Activated CD8-positive, alpha-beta T cell treated with anti-CD3 and anti-CD28 coated beads, Interleukin-2, amount 10 ng/mL, durations not matched to agents 7 days and 5 days (primary cell): ENCODE measurements at regions not wholly inside any gene's neighbourhood (a gene's known extent, or its start where the extent isn't known, plus 50 kb on each side); places are given as distances from the start of the nearest gene placed in this dataset.

ENCODE experiments used
- ATAC-seq: fragments of 150-1000 bp; cut with Tn5 transposase; one replicate; pipeline ENCODE4 v1.10.0; 2021; ENCODE audit warnings: moderate library complexity
- CTCF ChIA-PET: fragments of 350-600 bp; sonication (Branson Sonifier 250); formaldehyde crosslinking; loops from one replicate; lab custom pipeline; 2021; ENCODE audit warnings: antibody characterized with exemption; lab: Charles Lee
- POLR2A ChIA-PET: fragments of 350-600 bp; sonication (Branson Sonifier 250); formaldehyde crosslinking; loops from one replicate; lab custom pipeline; 2021; ENCODE audit warnings: antibody characterized with exemption; lab: Charles Lee
- DNase-seq: peaks from one replicate; pipeline ENCODE4 v3.0.0-alpha.2; 2020
- H3K27ac Mint-ChIP-seq: one replicate; pipeline ENCODE4 v1.8.0; 2021; ENCODE audit warnings: mild to moderate bottlenecking, mixed read lengths
- H3K27me3 Mint-ChIP-seq: one replicate; pipeline ENCODE4 v1.8.0; 2021; ENCODE audit warnings: low read depth, mixed read lengths
- H3K36me3 Mint-ChIP-seq: one replicate; pipeline ENCODE4 v1.8.0; 2021; ENCODE audit warnings: low read depth, mixed read lengths
- H3K4me1 Mint-ChIP-seq: one replicate; pipeline ENCODE4 v1.8.0; 2021; ENCODE audit warnings: low read depth, mixed read lengths
- H3K4me3 Mint-ChIP-seq: one replicate; pipeline ENCODE4 v1.8.0; 2021; ENCODE audit warnings: mild to moderate bottlenecking, mixed read lengths
- H3K9me3 Mint-ChIP-seq: one replicate; pipeline ENCODE4 v1.8.0; 2022; ENCODE audit warnings: mixed read lengths; ENCODE audit not compliant: insufficient read depth

DNA sequence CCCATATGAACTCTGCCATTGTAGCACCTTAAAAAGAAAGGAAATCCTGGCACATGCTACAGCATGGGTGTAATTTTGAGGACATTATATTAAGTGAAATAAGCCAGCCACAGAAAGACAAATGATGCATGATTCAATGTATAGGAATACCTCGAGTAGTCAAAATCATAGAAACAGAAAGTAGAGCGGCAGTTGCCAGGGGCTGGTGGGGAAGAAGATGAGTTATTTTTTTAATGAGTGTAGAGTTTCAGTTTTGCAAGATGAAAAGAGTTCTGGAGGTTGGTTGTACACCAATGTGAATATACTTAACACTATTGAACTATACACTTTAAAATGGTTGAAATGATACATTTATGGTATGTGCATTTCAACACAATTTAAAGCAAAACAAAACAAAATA is 133.0 kb downstream of the ZDHHC21 start:
- Mint-ChIP-seq H3K36me3 (no peaks in the 10 kb centered on the region), H3K27ac (no peak overlapping the region), H3K9me3 (no peaks in the 10 kb centered on the region), H3K4me1 (peaks cover 3% of the 10 kb centered on the region), H3K4me3 (no peak overlapping the region), H3K27me3 (no peaks in the 10 kb centered on the region)
- no peak for ATAC-seq
- ChIA-PET POLR2A (no interaction called here), CTCF (no interaction called here)
- DNase-seq, result no peak

DNA sequence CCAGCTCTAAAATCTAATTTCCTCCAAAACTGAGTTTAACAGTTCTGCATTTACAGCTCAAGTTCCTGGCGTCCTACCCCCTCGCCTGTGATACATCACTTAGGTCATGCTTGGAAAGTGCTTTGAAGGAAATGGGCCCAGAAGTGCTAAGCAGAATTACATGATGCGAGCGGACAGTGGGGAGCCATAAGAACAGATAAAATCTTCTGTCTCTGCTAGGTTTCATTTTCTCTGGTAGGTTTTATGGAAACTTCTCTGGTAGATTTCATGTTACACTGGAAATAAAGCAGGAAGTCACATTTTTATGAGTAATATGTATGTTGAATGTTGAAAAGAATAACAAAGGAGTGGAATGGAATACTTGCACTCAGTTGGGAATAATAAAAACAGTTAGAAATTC is 138.3 kb downstream of the ZDHHC21 start:
- no peaks in the 10 kb centered on the region for H3K36me3 Mint-ChIP-seq
- ChIA-PET POLR2A (no interaction called here), CTCF (no interaction called here)

DNA sequence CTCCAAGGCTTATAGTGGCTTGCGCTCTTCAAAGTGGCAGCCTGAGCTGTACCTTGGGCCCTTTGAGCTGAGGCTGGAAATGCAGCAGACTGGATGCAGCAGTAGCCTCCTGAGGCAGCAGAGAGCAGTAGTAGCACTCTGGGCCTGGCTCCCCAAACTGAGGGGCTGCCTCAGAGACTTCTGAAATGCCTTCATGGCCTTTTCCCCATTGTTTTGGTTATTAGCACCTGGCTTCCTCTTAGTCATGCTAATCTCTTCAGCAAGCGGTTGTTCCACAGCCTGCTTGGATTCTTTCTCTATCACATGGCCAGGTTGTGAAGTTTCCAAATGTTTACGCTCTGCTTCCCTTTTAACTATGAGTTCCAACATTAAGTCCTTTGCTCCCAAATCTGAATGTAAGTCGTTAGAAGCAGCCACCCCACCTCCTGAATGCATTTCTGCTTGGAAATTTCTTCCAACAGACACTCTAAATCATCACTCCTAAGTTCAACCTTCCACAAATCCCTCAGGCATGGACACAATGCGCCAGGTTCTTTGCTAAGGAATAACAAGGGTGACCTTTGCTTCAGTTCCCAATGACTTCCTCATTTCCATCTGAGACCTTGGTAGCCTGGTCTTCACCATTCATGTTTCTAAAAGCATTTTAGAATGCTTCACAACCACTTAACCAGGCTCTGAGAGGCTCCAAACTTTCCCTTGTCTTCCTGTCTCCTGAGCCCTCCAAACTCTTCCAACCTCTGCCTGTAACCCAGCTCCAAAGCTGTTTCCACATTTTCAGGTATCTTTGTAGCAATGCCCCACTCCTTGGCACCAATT is 145.8 kb downstream of the ZDHHC21 start:
- H3K4me1 Mint-ChIP-seq, result no peaks in the 10 kb centered on the region
- no peak for ATAC-seq
- H3K4me3 Mint-ChIP-seq, result no peak overlapping the region
- no peak overlapping the region for H3K27ac Mint-ChIP-seq
- no peaks in the 10 kb centered on the region for H3K36me3 Mint-ChIP-seq
- ChIA-PET POLR2A (no interaction called here), CTCF (no interaction called here)
- peaks cover 3% of the 10 kb centered on the region for H3K27me3 Mint-ChIP-seq
- H3K9me3 Mint-ChIP-seq, result no peaks in the 10 kb centered on the region
- no peak for DNase-seq

More for the DNA sequence above, 138.3 kb downstream of the ZDHHC21 start:
- no peak overlapping the region for H3K4me3 Mint-ChIP-seq
- H3K27me3 Mint-ChIP-seq, result peaks cover 3% of the 10 kb centered on the region
- DNase-seq (no peak), ATAC-seq (no peak)
- H3K27ac Mint-ChIP-seq, result no peak overlapping the region
- no peaks in the 10 kb centered on the region for H3K4me1 Mint-ChIP-seq
- H3K9me3 Mint-ChIP-seq, result no peaks in the 10 kb centered on the region

DNA sequence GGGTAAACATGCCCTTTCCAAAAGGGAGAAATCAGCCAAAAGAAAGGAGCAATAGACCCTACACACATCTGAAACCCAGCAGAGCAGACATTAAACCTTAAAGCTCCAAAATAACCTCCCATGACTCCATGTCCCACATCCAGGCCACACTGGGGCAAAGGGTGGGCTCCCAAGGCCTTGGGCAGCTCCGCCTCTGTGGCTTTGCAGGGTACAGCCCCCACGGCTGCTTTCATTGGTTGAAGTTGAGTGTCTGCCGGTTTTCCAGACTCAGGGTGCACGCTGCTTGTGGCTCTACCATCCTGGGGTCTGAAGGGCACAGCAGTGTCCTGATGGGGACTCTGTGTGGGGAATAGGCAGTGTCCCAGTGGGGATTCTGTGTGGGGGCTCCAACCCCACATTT is 146.5 kb downstream of the ZDHHC21 start:
- H3K36me3 Mint-ChIP-seq, result no peaks in the 10 kb centered on the region
- no peaks in the 10 kb centered on the region for H3K9me3 Mint-ChIP-seq
- POLR2A ChIA-PET, result no interaction called here
- ATAC-seq (no peak), DNase-seq (no peak)
- H3K27me3 Mint-ChIP-seq, result peaks cover 3% of the 10 kb centered on the region
- CTCF ChIA-PET, result no interaction called here
- H3K4me3 Mint-ChIP-seq, result no peak overlapping the region
- H3K27ac Mint-ChIP-seq, result no peak overlapping the region
- no peaks in the 10 kb centered on the region for H3K4me1 Mint-ChIP-seq

DNA sequence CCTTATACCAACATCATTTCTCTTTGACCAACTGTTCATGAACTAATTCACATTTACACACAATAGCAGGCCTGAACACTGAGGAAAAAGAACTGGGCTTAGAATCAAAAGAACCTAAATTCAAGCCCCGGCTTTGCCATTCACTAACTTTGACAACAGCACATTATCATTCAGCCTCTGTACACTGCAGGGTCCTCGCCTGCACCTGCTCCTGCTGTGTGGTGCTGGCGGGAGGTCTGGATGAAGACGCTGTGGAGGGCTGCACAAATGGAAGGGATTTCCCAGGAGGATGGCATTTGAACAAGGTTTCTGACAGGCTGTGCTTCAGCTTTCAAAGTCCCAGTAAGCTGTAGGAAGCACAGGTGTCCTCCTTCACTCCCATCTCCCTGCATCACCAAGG is 151.2 kb downstream of the ZDHHC21 start:
- Mint-ChIP-seq H3K9me3 (no peaks in the 10 kb centered on the region), H3K27me3 (peaks cover 2% of the 10 kb centered on the region), H3K4me1 (no peaks in the 10 kb centered on the region), H3K36me3 (no peaks in the 10 kb centered on the region), H3K4me3 (no peak overlapping the region), H3K27ac (no peak overlapping the region)
- DNase-seq, result no peak
- ChIA-PET POLR2A (no interaction called here), CTCF (no interaction called here)
- ATAC-seq, result no peak

DNA sequence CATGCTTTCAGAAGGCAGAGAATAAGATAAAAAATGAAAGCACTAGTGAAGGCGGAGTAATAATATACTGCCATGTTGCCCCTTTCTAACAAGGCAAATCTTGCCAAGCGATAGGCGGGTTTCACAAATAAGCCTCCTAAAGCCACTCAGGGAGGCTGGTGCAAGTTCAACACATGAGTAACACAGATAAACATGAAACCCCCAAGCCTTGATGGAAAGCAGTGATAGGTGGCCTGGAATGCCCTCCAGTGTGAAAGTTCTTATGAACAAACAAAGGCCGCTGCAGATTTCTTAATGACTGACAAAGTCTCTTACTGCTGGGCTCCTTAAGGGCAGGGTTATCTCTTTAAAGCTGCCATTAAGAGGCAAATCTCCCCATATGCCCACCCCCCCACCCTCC is 154.7 kb downstream of the ZDHHC21 start:
- ATAC-seq, result no peak
- no peak for DNase-seq
- Mint-ChIP-seq H3K9me3 (no peaks in the 10 kb centered on the region), H3K36me3 (no peaks in the 10 kb centered on the region), H3K4me1 (no peaks in the 10 kb centered on the region), H3K27ac (no peak overlapping the region), H3K27me3 (peaks cover 5% of the 10 kb centered on the region), H3K4me3 (no peak overlapping the region)
- CTCF ChIA-PET, result no interaction called here
- POLR2A ChIA-PET, result no interaction called here

DNA sequence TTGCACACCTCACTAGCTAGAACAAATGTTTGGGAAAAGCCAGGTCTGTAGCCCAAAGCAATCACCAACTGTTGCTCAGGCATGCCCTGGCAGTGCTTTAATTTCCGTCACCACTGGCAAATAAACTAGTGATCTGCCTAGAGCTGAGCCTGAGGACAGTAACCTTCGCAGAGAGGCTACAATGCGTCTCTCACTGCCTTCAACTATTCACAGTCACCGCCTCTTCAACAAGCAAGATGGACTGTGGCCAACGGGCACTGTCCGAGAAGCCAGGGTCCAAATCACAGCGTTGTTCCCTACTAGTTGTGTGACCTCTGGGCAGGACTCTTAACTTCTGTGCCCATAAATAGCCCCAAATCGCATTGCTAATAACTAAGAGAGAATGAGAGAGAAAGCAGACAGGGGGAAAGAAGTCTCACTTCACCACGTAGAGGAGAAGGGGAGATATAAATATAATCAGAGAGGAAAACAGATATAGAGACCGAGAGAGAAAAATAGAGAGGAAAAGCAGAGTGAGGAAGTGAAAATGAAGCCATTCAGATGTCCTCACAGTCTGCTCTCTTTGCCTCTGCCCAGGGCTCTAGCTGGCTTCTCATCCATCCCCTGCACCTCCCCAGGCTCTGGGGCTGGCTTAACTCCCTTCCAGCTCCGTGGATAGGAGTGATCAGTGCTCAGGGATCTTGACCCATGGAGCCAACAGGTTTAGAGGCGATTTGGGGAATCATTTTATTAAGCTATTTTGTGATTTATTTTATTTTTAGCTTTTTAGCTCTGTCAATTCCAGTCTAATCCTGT is 157.9 kb downstream of the ZDHHC21 start:
- Mint-ChIP-seq H3K4me1 (no peaks in the 10 kb centered on the region), H3K27me3 (peaks cover 3% of the 10 kb centered on the region), H3K27ac (no peak overlapping the region), H3K36me3 (no peaks in the 10 kb centered on the region), H3K9me3 (no peaks in the 10 kb centered on the region), H3K4me3 (no peak overlapping the region)
- POLR2A ChIA-PET, result no interaction called here
- ATAC-seq, result no peak
- CTCF ChIA-PET, result no interaction called here
- no peak for DNase-seq

DNA sequence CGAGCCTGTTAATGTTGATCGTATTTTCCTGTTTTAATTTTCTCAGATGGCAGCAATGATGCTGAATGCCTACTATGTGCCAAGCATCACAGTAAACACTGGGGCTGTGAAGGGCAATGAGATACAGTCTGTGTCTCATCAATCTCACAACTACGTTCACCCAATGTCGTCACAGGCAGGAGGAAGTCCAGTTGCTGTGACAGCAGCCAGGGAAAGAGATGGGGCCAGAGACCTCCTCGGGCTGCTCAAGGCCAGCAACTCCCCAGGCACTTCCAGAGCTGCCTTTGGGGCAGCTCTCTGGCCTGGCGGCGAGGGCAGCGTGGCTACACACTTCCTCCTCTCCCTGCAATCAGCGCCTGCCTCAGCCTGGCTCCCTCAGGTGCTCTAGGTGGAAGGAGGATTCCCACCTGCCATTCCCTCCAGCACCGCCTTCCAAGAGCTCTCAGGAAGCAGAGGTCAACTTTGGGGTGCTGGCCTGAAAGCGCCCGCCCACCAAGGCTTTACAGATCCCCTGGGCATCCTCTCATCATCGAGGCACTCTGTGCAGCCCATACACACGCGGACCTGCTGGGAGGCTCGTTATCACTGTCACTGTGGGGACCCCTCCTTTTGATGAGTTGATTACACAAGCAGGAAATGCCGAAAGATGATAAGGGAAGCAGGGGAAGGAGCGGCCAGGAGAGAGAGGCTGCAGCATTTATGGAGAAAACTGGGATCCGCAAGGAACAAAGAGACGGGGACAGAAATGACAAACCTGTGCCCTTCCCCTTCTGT is 159.2 kb downstream of the ZDHHC21 start:
- CTCF ChIA-PET, result no interaction called here
- POLR2A ChIA-PET, result no interaction called here
- H3K27ac Mint-ChIP-seq, result no peak overlapping the region

DNA sequence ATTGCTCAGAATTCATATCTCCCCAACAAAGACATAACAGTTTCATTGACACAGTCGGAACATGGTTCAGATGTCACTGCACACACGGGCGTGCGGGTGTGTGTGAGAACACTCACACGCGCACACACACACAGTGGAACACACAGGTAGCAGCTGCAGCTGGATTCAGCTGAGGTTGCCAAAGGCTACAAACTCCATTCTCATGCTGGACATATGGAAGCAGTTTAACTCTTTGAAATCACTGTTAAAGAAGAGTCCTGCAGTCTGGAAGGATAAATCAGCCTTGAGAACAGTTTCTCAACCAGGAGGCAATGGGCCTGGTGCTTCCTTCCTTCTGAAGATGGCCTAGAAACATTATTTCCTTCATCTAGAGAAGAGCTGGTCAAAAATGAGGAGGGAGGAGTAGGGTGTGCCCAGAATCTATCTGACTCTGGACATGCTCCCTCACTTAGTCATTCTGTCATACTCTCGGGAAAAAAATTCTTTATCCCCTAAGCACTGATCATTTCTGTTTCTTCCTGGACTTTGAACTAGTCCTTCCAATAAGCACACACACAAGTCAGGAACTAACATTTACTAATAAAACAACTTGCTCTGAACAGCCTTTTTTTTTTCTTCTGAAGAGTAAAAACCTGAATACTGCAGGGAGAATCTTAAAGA is 160.6 kb downstream of the ZDHHC21 start:
- POLR2A ChIA-PET, result no interaction called here
- H3K9me3 Mint-ChIP-seq, result no peaks in the 10 kb centered on the region

More for the DNA sequence above, 159.2 kb downstream of the ZDHHC21 start:
- Mint-ChIP-seq H3K4me3 (no peak overlapping the region), H3K9me3 (no peaks in the 10 kb centered on the region), H3K36me3 (no peaks in the 10 kb centered on the region), H3K27me3 (peaks cover 3% of the 10 kb centered on the region), H3K4me1 (no peaks in the 10 kb centered on the region)
- no peak for ATAC-seq
- no peak for DNase-seq

DNA sequence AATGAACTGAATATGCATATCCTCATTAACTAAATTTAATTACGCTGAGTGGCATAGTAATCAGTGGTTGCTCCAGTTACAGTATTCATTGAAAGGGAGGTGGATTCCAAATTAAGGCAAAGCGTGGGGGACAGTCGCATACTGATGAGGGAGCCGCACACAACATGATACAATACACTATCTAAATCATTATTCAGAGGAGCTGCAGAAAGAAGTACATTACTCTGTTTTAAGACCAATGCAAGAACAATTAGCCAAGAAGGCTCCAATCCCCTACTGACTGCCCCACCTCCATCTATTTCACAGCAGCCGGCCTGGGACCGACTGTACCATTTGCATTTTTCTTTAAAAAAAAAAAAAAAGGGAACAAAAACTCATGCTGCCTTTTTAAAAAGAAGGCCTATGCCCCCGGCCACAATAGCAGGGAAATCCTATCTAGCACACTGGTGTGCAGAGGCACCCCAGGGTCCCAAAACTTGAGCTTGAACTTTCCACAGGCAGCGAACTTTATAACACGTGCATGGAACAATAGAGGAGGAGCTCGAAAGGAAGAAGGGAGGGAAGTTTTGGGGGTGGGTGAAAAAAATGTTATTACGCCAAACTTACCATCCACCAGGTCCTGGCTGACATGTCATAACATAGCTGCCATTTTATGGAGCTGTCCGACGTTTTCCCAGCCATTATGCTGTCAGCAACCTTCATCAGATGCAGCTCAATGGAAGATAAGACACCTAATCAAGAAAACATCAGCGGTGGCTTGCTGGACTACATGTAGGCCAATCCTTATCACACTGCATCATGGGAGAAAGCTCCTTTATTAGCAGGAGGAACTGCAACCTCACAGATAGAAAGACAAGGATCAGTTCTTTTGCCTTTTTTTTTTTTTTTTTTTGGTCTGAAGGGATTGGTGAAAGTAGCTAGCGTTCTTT is 161.6 kb downstream of the ZDHHC21 start:
- no peak for DNase-seq
- Mint-ChIP-seq H3K4me1 (no peaks in the 10 kb centered on the region), H3K27me3 (peaks cover 4% of the 10 kb centered on the region), H3K4me3 (no peak overlapping the region), H3K27ac (no peak overlapping the region), H3K9me3 (no peaks in the 10 kb centered on the region), H3K36me3 (no peaks in the 10 kb centered on the region)
- ChIA-PET POLR2A (no interaction called here), CTCF (no interaction called here)
- no peak for ATAC-seq

More for the DNA sequence above, 160.6 kb downstream of the ZDHHC21 start:
- Mint-ChIP-seq H3K27ac (no peak overlapping the region), H3K27me3 (peaks cover 3% of the 10 kb centered on the region), H3K36me3 (no peaks in the 10 kb centered on the region), H3K4me3 (no peak overlapping the region), H3K4me1 (no peaks in the 10 kb centered on the region)
- ATAC-seq (no peak), DNase-seq (no peak)
- CTCF ChIA-PET, result no interaction called here

DNA sequence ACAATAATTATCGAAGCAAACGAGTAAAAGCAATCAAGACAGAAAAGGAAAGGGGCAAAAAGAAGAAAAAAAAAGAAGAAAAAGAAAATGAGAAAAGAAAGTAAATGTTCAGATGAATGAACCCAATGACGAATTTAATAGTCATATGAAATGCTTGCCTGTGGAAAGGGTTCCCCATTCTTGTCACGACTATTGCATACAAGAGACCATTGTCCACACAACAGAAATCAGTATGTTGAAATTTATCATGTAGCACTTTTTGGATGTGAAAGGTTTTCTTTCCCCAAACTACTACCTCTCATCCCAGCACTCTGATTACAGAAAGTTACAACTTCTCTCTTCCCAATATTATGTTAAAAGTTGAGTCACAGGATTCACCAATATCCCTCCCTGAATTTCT is 162.4 kb downstream of the ZDHHC21 start:
- Mint-ChIP-seq H3K4me1 (no peaks in the 10 kb centered on the region), H3K27me3 (peaks cover 6% of the 10 kb centered on the region), H3K9me3 (no peaks in the 10 kb centered on the region), H3K4me3 (no peak overlapping the region), H3K36me3 (no peaks in the 10 kb centered on the region), H3K27ac (no peak overlapping the region)
- ChIA-PET POLR2A (no interaction called here), CTCF (no interaction called here)
- DNase-seq, result no peak
- no peak for ATAC-seq
